Activated CD8-positive, alpha-beta memory T cell treated with anti-CD3 and anti-CD28 coated beads for 48 hours (primary cell): ENCODE measurements at regions not wholly inside any gene's neighbourhood (a gene's known extent, or its start where the extent isn't known, plus 50 kb on each side); places are given as distances from the start of the nearest gene placed in this dataset.

Source experiments
- DNase-seq, 3 experiments: peaks; one replicate each; pipeline ENCODE4 v3.0.0-alpha.2; 2020; ENCODE audit warnings: low read depth in 2 of 3, low spot score in 2 of 3

DNA sequence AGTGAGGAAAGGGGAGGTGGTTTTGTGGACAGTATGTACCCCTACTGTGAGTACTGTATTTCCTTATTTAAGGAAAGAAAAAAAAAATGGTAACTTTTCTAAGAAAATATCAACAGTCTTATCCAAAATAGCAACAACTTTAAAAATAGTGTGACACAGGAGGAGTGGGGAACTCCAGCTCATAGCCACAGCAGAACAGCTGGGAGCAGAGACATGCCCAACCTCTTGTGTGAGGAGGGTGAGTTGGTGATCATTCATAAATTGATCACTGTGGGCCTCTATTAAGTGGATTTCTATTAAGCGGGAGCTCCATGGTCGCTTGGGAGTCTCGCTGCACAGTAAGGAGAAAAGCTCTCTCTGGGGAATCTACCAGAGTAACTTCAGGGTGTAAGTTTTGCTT is 158.8 kb upstream of the DUSP10 start:
- DNase-seq: no peak

DNA sequence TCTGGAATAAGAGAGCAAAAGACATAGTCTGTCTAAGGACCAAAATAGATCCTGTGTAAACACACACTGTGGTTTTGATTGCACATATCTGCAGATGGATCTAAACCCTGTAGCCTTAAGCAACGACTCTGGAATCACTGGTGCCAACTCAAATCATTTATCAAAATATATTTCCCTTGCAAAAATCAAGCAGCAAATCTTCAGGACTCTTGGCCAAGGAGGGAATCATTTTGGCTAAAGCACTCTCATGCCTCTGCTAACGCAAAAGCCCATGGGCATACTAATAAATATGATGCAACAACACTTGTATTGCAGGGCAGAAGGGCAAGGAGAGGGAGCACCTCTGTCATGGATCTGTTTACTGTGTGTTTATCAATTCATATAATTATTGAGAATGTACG is 155.4 kb upstream of the DUSP10 start:
- no peak for DNase-seq

DNA sequence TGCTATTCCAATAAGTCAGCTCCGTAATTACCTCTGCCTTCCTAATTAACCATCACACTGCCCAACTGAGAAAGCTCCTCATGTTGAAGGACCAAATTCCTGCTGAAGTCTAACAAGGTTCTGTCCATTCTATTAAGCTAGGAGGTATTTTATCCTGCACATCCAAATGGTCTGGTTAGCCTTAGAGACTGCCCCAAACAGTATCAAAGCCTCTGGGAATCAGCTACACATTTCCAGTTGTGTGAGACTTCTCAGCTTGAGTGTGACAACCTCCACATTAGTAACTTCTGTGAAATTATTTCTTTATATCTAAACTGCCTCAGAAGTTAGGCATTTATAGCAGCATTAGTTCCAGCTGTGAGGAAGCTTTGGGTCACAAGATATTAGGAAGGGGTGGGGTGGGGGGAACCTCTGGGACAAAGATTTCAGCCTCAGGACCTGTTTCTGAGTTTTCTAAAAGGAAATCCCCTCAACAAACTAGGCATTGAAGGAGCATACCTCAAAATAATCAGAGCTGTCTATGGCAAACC is 150.5 kb upstream of the DUSP10 start:
- no peak for DNase-seq

DNA sequence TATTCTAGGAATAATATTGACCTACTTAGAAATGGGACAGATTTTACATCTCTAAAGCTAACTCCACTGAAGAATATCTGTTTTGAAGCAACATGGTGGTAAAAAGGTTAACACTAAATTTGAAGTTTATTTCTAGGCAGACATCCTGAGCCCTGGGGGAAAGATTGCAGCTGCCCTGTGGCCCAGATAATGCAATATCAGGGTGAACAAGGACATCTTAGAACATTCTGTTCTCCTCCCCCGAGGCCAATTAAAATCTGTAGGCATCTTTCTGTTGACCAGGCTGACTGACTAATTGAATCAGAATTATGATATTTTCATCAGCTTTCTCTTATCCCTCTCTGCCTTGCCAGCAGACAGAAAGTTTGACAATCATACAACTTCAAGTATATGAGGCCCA is 149.8 kb upstream of the DUSP10 start:
- DNase-seq: no peak

DNA sequence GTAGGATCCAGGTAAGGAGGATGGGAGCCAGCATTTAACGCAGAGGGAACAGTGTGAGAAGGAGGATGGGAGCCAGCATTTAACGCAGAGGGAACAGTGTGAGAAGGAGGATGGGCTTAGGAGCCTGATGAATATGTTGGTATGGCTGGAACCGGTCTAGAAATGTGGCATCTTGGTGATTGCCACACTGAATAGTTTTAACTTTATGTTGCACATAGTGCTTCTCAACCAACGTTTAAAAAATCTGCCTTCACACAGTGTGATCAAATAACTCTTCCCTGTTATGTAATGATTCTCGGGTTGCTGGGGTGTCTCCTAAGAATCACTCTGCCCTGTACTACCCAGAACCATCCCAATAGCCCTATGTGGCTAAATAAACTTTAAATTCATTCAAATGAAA is 146.9 kb upstream of the DUSP10 start:
- DNase-seq: no peak

DNA sequence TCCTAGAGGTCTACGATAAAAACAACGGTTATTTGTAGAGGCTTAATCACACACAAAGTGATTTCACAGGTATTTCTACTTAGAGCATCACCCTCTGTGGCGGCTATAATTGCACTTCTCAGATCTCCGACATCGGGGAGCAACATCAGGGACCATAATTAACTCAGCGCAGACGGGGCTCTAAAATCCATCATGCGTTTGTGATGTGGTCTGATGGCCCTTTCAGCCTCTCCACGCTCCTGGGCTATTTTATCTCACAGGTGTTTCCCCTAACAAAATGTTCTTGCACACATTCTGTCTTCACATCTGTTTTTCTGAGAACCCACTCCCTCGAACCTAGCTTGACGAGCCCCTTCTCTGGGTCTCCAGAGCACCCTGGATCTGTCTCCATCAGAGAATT is 146.3 kb upstream of the DUSP10 start:
- no peak for DNase-seq

DNA sequence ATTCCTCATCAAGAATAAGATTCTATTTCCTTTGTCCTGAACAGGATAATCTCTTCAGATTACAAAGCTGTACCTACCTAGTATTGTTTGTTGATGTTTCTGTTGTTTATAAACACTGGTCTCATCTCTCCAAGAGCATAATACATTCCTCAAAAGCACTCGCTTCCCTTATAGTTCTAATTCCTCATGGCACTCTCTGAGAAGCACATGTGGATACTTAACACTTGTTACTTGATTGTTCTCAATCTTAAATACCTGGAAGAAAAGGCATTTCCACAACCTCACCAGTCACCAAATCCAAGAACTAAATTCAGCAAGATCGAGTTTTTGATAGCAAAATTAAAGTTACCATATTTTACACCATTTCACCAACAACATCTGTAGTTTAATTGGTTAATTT is 145.9 kb upstream of the DUSP10 start:
- no peak for DNase-seq

DNA sequence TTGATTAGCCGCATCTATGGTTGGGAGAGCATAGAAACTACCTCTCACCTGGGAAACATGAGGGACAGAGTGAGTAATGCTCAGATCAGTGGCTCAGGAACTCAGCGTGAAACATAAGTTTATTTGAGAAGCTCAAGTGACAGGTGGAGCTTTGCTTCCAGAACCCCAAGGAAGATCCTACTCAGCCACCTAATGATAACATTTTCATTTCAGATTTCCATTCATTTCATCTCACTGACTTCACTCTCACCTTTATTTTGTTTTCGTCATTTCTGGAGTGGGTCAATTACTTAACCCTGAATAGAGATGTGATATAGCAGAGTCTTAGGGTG is 145.5 kb upstream of the DUSP10 start:
- DNase-seq: no peak

DNA sequence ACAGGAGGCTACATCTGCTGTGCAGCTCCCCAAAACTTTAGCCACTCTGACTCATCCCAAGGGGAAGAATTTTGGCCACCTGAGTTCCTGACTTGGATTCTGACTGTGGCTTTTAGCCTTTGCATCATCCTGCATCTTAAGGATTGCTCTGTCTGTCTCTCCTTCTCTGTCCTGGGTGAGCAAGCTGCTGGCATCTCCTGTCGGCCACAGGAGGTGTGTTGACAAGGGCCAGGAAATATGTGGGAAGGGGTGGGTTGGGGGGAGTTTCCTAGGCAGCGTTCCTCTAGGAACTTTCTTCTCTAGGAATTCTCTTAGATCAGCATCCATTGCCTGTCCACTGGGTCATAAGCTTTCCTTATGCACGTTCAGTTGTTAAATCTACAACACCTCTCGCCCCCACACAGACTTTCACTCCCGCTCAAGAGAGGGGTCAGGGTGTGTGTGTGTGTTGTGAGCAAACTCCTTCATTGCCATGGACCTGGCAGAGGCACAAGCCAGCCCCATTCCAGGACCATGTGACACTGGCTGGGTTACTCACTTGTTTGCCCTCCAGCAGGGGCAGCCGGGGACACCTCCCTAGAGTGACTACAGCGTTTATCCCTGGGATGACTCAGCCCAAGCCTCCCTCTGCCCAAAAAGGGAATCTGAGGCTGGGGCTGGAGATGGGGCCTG is 145.0 kb upstream of the DUSP10 start:
- DNase-seq: no peak

DNA sequence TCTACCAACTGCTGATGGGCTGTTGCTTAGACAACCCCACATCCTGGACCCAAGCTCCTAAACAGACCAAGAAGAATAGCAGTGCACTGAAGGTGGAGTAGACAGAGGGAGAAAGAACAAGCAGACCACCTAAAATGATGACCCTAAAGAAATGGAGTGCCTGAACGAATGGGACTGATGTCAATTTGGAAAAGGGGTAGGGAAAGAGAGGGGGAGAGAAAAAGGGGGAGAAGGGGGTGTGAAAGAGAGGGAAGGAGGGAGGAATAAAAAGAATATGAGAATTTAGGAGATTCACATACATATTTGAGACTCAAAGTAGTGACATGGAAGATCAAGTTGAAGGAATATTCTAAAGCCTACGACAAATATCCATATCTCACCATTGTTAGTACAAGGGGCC is 144.4 kb upstream of the DUSP10 start:
- DNase-seq: no peak

DNA sequence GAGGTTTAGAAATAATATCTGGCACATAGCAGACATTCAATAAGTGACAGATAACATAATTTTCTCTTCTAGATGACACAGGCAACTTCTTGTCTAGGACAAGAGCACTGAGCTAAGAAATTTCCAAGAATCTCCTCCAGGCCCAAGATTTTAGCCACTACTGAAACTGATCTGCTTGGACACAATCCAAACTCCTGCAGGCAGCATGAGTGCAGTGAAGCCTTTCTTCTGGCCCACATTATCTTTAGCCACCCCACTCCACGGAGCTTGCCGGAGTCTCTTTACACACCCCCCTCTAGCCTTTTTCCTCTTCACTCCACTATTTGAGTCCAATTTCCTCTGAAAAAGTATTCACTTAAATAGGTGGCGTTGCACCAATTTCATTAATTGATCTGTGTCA is 142.9 kb upstream of the DUSP10 start:
- DNase-seq: no peak

DNA sequence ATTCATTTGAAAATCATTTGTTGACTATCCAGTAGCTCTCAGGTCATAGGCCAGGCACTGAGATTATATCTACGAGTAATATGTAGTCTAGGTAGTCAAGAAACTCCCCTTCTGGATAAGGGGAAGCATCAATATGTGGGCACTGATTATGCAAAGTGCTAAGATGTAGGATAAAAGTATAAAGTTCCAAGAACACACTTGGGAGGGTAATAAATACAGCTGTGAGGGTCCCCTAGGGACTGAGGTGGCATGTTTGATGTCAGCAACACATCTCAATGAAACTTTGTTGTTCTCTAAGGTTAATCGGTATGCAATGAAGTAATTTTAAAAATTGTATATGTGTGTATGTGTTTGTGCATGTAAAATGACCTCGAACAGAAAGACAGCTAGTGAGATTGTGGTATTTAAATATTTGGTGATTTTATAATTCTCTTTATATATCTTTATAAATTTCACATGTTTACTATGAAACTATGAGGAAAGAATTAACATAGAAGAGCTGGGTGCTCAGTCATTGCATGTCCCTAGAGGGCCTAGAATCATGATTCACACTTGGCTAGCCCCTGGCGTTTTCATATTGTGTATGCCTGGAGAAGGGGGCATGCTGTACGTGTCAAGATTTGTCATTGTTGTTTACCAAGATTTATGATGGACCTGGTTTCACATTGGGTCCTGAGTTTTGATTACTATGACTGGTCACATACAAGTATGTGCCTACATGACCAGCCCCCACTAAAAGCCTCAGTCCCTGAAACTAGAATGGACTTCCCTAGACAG is 140.1 kb upstream of the DUSP10 start:
- no peak for DNase-seq

DNA sequence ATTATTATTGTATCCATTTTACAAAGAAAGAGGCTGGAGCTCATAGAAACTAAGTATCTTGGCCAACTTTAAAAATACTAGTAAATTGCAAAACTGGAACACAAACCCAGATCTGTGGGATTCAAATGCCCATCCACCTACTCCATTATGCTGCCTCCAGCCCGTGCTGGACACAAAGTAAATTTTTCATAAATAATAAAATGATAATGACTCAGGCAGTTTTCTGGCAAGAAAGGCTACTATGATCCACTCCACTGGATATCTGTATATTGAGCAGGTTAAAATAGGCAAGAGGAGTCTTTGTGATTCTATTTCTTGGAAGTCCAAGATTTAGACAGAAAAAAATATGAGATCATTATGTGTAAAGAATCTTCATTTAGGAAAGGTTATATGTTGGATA is 138.3 kb upstream of the DUSP10 start:
- DNase-seq: no peak

DNA sequence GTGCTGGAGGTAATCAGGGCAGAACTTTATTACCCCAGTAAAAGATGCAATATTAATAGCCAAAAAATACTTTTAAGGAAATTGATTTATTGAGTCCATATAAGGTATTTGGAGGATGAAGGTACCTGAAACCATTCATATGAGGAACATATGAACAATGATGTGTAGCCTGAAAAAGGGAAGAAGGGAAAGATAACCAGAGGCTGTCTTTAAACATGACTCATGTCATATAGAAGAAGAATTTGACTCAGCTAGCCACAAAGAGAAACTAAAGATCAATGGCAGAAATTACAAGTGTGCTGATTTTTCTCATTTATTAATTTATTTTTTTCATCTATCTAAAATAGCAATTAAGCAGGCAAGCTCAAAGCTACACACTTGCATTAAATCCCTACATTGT is 136.2 kb upstream of the DUSP10 start:
- no peak for DNase-seq

DNA sequence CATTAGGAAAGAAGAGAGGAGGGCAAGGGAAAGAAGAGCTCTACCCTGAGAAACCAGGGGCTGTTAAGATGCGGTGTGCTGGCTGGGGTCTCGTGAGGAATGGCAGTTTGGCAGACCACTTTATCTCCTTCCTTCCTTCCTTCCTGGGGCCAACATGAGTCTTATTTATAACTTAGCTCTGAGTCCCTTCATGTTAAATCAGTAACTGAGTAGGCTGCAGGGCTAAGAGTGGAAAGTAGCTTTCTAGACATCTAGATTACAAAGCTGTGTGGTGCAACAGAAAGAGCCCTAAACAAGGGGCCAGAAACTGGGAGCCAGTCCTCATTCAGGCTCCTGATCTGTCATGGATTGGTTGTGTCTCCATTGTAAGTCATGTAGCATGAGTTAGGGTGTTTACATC is 135.4 kb upstream of the DUSP10 start:
- no peak for DNase-seq

DNA sequence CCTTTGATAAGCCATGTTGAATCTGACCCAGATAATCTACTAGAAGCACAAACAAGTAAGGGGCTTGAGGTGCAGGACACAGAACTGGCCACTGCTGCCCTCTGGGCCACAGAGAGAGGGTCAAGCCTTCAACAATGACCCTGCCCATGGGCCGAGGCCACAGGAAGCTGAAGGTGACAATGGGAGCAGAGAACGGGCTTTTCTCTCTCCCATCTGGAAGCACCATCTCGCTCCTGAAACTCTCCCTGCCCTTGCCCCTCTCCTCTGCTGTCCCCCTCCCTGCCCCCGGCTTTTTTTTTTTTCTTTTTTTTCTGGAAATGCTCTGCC is 133.1 kb upstream of the DUSP10 start:
- no peak for DNase-seq

DNA sequence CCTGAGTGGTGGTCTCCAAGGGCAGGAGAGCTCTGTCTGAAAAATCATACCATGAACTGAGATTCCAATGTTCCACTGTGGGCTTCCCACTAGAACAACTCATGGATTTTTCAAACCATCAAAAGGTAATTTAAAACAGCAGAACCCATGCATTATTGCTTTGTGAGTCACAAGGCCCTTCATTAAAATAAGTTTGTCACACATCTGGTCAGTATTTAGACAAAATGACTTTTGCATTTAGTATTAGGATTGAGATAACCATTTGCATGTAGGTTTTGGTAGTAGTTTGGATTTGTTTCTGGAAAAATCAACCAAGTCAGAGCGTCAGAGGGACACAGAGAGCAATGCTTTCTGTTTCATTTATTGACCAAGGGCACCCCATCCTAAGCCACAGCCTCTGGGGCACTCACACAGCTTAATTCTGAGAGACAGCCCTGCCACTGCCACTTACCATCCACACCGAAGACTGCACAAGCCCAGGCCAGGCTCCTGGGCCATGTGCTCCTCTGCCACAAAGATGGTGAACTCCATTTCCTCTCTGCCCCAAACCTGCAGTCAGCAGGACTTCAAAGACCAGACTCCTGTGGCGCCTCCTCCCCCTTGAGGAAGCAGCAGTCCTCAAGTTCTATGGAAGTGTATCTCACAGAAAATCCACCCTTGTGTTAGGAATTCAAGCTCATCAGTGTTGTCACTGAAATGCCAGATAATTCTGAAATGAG is 132.6 kb upstream of the DUSP10 start:
- no peak for DNase-seq

DNA sequence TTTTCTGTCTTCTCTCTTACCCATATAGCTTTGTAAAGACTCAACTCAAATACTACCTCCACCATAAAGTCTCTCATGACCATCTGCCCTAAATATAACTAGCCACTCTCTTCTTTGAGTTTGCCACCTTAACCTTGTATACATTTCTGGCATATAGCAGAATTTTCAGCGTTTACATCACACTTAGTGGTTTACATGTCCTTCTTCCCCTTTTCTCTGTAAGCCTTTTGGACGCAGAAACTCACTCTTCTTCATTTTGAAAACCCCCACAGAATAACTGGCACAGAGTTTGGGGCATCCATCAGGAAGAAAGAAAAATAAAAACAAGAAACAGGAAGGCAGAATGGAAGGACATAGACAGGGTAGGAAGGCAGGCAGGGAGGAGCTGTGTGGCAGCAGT is 131.8 kb upstream of the DUSP10 start:
- no peak for DNase-seq

DNA sequence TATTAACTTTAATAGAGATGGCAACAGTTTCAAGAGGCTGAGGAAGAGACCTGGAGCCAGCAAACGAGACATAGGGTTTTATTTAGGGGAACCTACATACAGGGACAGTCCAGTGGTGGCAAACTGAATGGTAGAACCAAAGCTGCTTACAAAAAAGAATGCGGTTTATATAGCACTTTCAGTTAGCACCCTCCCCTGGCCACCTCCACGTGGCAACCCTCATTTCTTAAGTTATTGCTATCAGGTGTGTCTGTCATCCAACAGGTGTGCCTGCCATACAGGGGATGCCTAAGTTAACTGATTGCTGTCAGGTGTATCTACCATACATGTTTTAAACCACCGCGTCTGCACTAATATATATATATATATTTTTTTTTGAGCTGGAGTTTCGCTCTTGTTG is 129.2 kb upstream of the DUSP10 start:
- DNase-seq: no peak

DNA sequence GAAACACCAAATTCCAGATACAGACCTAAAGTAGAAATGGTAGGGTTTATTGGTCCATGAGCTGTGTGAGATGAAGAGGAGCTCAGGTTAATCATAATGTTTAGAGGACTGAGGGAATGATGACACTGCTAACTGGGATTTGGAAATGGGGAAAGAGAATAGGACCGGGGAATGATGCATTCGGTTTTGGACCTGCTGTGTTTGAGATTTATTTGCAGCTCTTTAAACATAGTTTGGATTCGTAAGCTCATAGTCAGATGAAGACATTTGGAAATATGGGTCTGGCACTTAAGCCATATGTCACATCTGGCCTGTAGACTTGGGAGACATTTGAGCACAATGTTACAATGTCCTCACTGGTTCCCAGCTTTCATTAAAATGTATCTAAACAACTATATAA is 127.9 kb upstream of the DUSP10 start:
- DNase-seq: no peak

DNA sequence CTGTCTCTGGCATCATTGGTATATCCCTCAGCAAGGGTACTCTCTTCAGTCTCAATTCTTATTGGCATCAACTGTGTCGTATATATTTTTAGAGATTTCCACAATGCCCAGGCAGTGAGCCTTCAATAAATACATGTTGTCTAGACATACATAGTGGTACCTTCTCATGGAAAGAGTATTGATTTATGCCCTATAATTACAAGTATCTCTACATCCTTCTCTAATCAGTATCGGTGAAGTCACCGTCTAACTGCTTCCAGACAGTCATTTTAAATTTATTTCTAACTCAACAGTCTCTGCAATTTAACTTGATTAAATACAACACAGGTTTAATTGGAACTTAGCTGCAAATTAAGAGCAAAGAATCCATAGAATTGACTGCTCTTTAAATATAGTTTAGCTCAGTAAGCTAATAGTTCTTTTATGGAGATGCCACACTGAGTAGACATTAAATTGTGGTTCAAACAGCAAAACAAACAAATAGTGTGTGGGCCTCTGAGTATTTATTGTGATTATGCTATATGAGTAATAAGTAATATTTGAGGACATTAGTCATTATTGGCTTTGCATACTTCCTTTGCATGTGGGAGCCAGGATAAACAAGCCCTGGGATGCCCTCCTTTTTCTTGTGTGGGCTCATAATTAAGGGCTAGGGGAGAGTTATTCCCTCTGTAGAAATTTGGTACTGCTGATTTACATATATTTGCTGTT is 126.9 kb upstream of the DUSP10 start:
- DNase-seq: no peak

DNA sequence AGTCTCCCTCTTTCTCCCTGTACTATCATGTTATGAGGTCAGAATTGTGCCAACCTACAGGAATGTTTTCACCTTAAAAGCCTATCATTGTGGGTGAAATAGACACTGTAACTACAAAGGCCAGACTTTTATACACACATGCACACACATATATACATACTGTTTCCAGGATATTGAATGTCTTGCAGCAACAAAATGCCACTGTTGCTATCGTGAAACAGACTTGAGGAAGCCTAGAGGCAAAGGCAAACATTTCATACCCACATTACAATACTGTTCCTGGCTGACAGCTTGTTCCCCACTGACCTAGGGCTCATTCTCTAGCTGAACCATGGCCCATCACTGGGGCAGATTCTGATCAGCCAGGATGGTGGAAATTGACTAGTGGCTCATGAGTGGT is 125.1 kb upstream of the DUSP10 start:
- DNase-seq: no peak
